ENCODE measurements at regions not wholly inside any gene's neighbourhood (a gene's known extent, or its start where the extent isn't known, plus 50 kb on each side); places are given as distances from the start of the nearest gene placed in this dataset.

DNA sequence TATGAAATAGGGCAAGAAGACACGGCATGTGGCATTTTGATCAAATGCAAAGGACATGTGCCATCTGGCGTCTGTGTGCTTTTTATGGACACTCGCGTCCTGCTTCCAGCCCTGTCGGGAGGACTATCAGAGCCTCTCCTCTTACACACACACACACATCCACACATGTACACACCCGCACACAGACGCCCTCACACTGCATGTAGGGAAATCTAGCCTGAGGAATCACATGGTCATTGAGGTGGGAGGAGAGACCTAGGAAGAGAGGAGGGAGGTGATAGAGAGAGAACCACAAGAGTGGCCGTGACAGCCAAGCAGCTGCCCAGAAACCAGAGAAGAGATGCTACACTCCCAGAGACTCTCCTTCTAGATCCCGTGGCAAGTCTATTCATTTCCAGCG lies 105.9 kb upstream of the CDYL start:
- no peak for DNase-seq
- Histone ChIP-seq H3K4me1 (ENCODE audit: control extremely low read depth in 1 of 4, control insufficient read depth in 4 of 4, insufficient read depth in 4 of 4, low read length in 3 of 4) (no peaks in the 10 kb centered on the region), H3K36me3 (ENCODE audit: control insufficient read depth in 4 of 4, insufficient read depth in 4 of 4, low read length in 3 of 4) (no peaks in the 10 kb centered on the region), H3K27ac (ENCODE audit: insufficient read depth in 1 of 2, low read depth in 1 of 2, low read length in 2 of 2, poor library complexity in 1 of 2, severe bottlenecking in 2 of 2) (no peak overlapping the region), H3K4me3 (ENCODE audit: control insufficient read depth in 1 of 7, extremely low read depth in 1 of 7, insufficient read depth in 4 of 7, low read depth in 2 of 7, low read length in 6 of 7) (no peak overlapping the region), H3K27me3 (replicated peaks in 2 of 5; ENCODE audit: control insufficient read depth in 4 of 5, insufficient read depth in 5 of 5, low read length in 4 of 5) (peaks cover 0 to 2% (median 0%) of the 10 kb centered on the region in 5 experiments), H3K9me3 (ENCODE audit: control extremely low read depth in 1 of 5, control insufficient read depth in 4 of 5, insufficient read depth in 2 of 5, low read depth in 1 of 5, low read length in 4 of 5) (no peaks in the 10 kb centered on the region)
- WGBS (ENCODE audit: insufficient coverage), result 99% methylated on average over 7 of the region's 10 CpGs
- ChIA-PET CTCF (no interaction called here), POLR2A (no interaction called here)

DNA sequence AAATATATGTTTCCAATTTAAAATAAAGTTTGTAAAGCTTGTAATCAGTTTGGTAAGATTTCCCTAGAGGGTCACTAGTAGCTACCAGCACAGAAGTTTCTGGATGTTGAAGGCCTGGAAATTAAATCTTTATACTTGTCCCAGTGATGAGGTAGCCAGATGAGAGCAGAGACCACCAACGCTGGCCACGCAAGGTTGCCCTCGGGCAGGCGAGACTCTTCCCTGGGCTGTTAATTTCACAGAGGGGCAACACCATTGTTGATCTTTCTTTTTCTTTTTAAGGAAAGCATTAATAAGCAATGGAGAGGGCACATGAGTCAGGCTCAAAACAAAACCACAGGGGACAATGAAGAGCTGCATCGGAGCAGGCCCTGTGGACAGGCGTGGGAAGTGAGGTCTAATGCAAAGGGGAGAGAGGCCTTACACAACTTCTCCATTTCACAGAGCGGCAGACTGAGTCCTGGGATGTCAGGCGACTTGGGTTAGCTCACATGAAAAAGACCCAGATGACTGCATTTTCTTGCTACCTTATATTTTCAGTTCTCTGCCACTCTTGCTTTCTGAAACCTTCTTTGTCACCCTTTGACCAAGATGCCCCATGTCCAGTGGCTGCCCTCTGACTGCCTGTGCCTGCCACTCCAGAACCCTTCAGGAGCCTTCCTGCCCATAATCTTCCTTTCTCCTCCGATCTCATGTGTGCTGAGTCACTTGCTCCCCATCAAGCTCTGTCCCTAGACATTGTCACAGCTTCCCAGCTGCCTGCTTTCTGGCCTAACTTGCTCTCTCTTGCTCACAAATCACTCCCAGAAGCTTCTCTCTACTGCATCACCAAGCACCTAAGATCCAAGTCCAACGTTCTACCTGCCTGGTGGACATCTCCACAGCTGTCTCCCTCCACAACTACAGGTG lies 107.7 kb upstream of the CDYL start:
- Histone ChIP-seq H3K4me1 (ENCODE audit: control extremely low read depth in 1 of 4, control insufficient read depth in 4 of 4, insufficient read depth in 4 of 4, low read length in 3 of 4) (no peaks in the 10 kb centered on the region), H3K27ac (ENCODE audit: insufficient read depth in 1 of 2, low read depth in 1 of 2, low read length in 2 of 2, poor library complexity in 1 of 2, severe bottlenecking in 2 of 2) (no peak overlapping the region), H3K36me3 (ENCODE audit: control insufficient read depth in 4 of 4, insufficient read depth in 4 of 4, low read length in 3 of 4) (no peaks in the 10 kb centered on the region), H3K4me3 (ENCODE audit: control insufficient read depth in 1 of 7, extremely low read depth in 1 of 7, insufficient read depth in 4 of 7, low read depth in 2 of 7, low read length in 6 of 7) (no peak overlapping the region), H3K9me3 (ENCODE audit: control extremely low read depth in 1 of 5, control insufficient read depth in 4 of 5, insufficient read depth in 2 of 5, low read depth in 1 of 5, low read length in 4 of 5) (no peaks in the 10 kb centered on the region), H3K27me3 (replicated peaks in 2 of 5; ENCODE audit: control insufficient read depth in 4 of 5, insufficient read depth in 5 of 5, low read length in 4 of 5) (peaks cover 0 to 2% (median 0%) of the 10 kb centered on the region in 5 experiments)
- POLR2A ChIA-PET, result no interaction called here
- CTCF ChIA-PET, result no interaction called here
- no peak for DNase-seq
- 76% methylated on average over 9 of the region's 10 CpGs for WGBS (ENCODE audit: insufficient coverage)

DNA sequence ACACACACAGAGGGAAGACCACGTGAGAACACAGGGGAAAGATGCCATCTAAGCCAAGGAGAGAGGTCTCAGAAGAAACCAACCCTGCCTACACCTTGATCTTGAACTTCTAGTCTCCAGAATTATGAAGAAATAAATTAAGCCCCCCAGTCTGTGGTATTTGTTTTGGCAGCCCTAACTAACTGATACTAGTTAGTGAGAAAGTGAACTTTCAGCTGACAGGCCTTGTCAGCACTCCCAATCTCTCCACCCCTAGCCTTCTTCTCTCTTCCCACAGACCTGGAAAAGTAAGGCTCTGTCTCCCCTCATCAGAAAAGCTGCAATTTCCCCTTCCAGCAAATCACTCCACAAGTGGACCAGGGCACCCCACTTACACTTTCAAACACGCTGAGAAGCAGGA lies 108.6 kb upstream of the CDYL start:
- no peaks in the 10 kb centered on the region for H3K9me3 ChIP-seq (ENCODE audit: control extremely low read depth in 1 of 5, control insufficient read depth in 4 of 5, insufficient read depth in 2 of 5, low read depth in 1 of 5, low read length in 4 of 5)
- CTCF ChIA-PET, result no interaction called here
- H3K27me3 ChIP-seq (replicated peaks in 2 of 5; ENCODE audit: control insufficient read depth in 4 of 5, insufficient read depth in 5 of 5, low read length in 4 of 5), result peaks cover 0 to 2% (median 0%) of the 10 kb centered on the region in 5 experiments
- WGBS (ENCODE audit: insufficient coverage), result 100% methylated on average over 1 of the region's 2 CpGs
- no peak for DNase-seq
- no peak overlapping the region for H3K4me3 ChIP-seq (ENCODE audit: control insufficient read depth in 1 of 7, extremely low read depth in 1 of 7, insufficient read depth in 4 of 7, low read depth in 2 of 7, low read length in 6 of 7)
- POLR2A ChIA-PET, result no interaction called here
- H3K4me1 ChIP-seq (ENCODE audit: control extremely low read depth in 1 of 4, control insufficient read depth in 4 of 4, insufficient read depth in 4 of 4, low read length in 3 of 4), result no peaks in the 10 kb centered on the region
- H3K36me3 ChIP-seq (ENCODE audit: control insufficient read depth in 4 of 4, insufficient read depth in 4 of 4, low read length in 3 of 4), result no peaks in the 10 kb centered on the region
- no peak overlapping the region for H3K27ac ChIP-seq (ENCODE audit: insufficient read depth in 1 of 2, low read depth in 1 of 2, low read length in 2 of 2, poor library complexity in 1 of 2, severe bottlenecking in 2 of 2)

DNA sequence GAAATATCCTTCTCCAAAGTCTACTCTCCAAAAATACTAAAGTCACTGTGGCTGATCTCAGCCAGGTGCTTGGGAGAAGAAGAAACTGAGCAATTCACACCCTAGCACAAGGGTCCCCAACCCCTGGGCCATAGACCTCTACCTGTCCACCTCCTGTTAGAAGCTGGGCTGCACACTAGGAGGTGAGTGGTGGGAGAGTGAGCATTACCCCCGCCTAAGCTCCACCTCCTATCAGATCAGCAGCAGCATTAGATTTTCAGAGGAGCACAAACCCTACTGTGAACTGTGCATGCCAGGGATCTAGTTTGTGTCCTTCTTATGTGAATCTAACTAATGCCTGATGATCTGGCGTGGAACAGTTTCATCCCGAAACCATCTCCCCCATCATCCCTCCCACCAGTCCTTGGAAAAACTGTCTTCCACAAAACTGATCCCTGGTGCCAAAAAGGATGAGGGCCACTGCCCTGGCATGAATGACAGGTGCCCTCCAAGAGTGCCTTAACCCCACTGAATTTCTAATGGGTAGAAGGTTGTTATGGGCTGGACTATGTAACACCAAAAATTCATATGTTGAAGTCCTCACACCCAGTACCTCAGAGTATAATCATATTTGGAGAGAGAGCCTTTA lies 109.2 kb upstream of the CDYL start:
- POLR2A ChIA-PET, result no interaction called here

DNA sequence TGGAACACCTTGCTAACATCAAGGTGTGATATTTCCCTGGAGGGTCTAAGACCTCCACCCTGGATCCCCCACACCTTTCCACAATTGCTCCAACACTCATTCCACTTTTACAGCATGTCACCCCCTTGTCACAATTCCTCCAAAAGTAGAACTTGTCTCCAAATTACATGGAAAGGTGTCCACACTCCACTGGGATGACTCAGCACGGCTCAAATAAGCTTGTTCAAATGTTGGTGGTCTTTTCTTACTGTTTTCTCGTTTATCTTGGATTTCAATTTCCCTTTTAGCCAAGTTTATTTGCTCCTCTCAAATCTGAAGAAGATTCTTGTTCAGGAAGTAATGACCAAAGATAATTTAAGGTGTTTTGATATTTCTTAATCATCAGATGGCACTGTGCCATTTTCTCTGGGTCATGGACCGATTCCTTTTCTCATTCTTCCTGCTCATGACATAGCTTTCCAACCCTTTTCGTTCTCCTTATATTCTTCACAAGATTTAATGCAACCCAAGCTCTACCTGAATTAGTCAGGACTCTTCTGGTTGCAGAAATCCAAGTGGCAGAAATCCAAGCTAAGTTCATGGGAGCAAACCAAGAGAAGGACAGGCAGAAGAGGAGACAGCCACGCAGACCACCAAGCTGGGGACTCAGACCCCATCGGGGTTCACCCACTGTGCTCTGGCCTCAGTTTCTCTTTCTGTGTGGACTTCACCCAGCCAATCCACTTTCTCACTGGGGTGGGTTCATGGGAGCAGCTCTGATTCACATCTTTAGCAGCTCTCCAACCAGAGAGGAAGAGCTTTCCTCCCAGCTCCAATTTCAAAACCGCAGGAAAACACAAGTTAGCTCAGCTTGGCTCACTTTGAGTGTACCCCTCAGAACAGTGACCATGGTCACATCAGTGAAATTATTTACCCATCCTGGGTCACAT lies 110.5 kb upstream of the CDYL start:
- Histone ChIP-seq H3K36me3 (ENCODE audit: control insufficient read depth in 4 of 4, insufficient read depth in 4 of 4, low read length in 3 of 4) (no peaks in the 10 kb centered on the region), H3K27ac (ENCODE audit: insufficient read depth in 1 of 2, low read depth in 1 of 2, low read length in 2 of 2, poor library complexity in 1 of 2, severe bottlenecking in 2 of 2) (no peak overlapping the region), H3K27me3 (replicated peaks in 2 of 5; ENCODE audit: control insufficient read depth in 4 of 5, insufficient read depth in 5 of 5, low read length in 4 of 5) (peaks cover 0 to 2% (median 0%) of the 10 kb centered on the region in 5 experiments), H3K9me3 (ENCODE audit: control extremely low read depth in 1 of 5, control insufficient read depth in 4 of 5, insufficient read depth in 2 of 5, low read depth in 1 of 5, low read length in 4 of 5) (no peaks in the 10 kb centered on the region), H3K4me1 (ENCODE audit: control extremely low read depth in 1 of 4, control insufficient read depth in 4 of 4, insufficient read depth in 4 of 4, low read length in 3 of 4) (no peaks in the 10 kb centered on the region), H3K4me3 (ENCODE audit: control insufficient read depth in 1 of 7, extremely low read depth in 1 of 7, insufficient read depth in 4 of 7, low read depth in 2 of 7, low read length in 6 of 7) (no peak overlapping the region)
- CTCF ChIA-PET, result no interaction called here
- POLR2A ChIA-PET, result no interaction called here
- no peak for DNase-seq
- 84% methylated on average over 5 of the region's 7 CpGs for WGBS (ENCODE audit: insufficient coverage)

More for the DNA sequence above, 109.2 kb upstream of the CDYL start:
- Histone ChIP-seq H3K4me3 (ENCODE audit: control insufficient read depth in 1 of 7, extremely low read depth in 1 of 7, insufficient read depth in 4 of 7, low read depth in 2 of 7, low read length in 6 of 7) (no peak overlapping the region), H3K27ac (ENCODE audit: insufficient read depth in 1 of 2, low read depth in 1 of 2, low read length in 2 of 2, poor library complexity in 1 of 2, severe bottlenecking in 2 of 2) (no peak overlapping the region), H3K9me3 (ENCODE audit: control extremely low read depth in 1 of 5, control insufficient read depth in 4 of 5, insufficient read depth in 2 of 5, low read depth in 1 of 5, low read length in 4 of 5) (no peaks in the 10 kb centered on the region), H3K36me3 (ENCODE audit: control insufficient read depth in 4 of 4, insufficient read depth in 4 of 4, low read length in 3 of 4) (no peaks in the 10 kb centered on the region), H3K4me1 (ENCODE audit: control extremely low read depth in 1 of 4, control insufficient read depth in 4 of 4, insufficient read depth in 4 of 4, low read length in 3 of 4) (no peaks in the 10 kb centered on the region), H3K27me3 (replicated peaks in 2 of 5; ENCODE audit: control insufficient read depth in 4 of 5, insufficient read depth in 5 of 5, low read length in 4 of 5) (peaks cover 0 to 2% (median 0%) of the 10 kb centered on the region in 5 experiments)
- CTCF ChIA-PET, result no interaction called here
- DNase-seq, result no peak
- WGBS (ENCODE audit: insufficient coverage), result 100% methylated on average over 2 of the region's 3 CpGs

- Histone ChIP-seq H3K27ac (ENCODE audit: insufficient read depth in 1 of 2, low read depth in 1 of 2, low read length in 2 of 2, poor library complexity in 1 of 2, severe bottlenecking in 2 of 2) (no peak overlapping the region), H3K36me3 (ENCODE audit: control insufficient read depth in 4 of 4, insufficient read depth in 4 of 4, low read length in 3 of 4) (no peaks in the 10 kb centered on the region), H3K9me3 (ENCODE audit: control extremely low read depth in 1 of 5, control insufficient read depth in 4 of 5, insufficient read depth in 2 of 5, low read depth in 1 of 5, low read length in 4 of 5) (no peaks in the 10 kb centered on the region), H3K27me3 (replicated peaks in 2 of 5; ENCODE audit: control insufficient read depth in 4 of 5, insufficient read depth in 5 of 5, low read length in 4 of 5) (peaks cover 0 to 2% (median 0%) of the 10 kb centered on the region in 5 experiments), H3K4me1 (ENCODE audit: control extremely low read depth in 1 of 4, control insufficient read depth in 4 of 4, insufficient read depth in 4 of 4, low read length in 3 of 4) (no peaks in the 10 kb centered on the region), H3K4me3 (ENCODE audit: control insufficient read depth in 1 of 7, extremely low read depth in 1 of 7, insufficient read depth in 4 of 7, low read depth in 2 of 7, low read length in 6 of 7) (no peak overlapping the region)
- CTCF ChIA-PET, result no interaction called here
- POLR2A ChIA-PET, result no interaction called here
- 100% methylated on average over 6 of the region's 6 CpGs for WGBS (ENCODE audit: insufficient coverage)
- no peak for DNase-seq
Observed at GRCh38 chr6:4664911-4665310, 111.3 kb upstream of the CDYL start.
